HG02852 (cell line): ENCODE measurements at regions not wholly inside any gene's neighbourhood (a gene's known extent, or its start where the extent isn't known, plus 50 kb on each side); places are given as distances from the start of the nearest gene placed in this dataset.
A peak's percentile ranks its signal among the peaks of the same experiment; 100 is the strongest.
"Not testable (repeated sequence)": the region's sequence is repeated elsewhere in the genome, so short reads cannot be mapped to it uniquely, and the experiment has no call there.

Experiments
- ATAC-seq: cut with Tn5 transposase; IDR thresholded peaks from one replicate; pipeline ENCODE4 v1.9.1; 2021; ENCODE audit warnings: mild to moderate bottlenecking, moderate library complexity; ENCODE audit not compliant: unreplicated experiment

- ATAC-seq = not testable (repeated sequence)
Measured at GRCh38 chr6:153282456-153282855, 151.4 kb upstream of the RGS17 start.

- ATAC-seq = no peak
Measured at GRCh38 chr6:153275997-153276396, 144.9 kb upstream of the RGS17 start.

DNA sequence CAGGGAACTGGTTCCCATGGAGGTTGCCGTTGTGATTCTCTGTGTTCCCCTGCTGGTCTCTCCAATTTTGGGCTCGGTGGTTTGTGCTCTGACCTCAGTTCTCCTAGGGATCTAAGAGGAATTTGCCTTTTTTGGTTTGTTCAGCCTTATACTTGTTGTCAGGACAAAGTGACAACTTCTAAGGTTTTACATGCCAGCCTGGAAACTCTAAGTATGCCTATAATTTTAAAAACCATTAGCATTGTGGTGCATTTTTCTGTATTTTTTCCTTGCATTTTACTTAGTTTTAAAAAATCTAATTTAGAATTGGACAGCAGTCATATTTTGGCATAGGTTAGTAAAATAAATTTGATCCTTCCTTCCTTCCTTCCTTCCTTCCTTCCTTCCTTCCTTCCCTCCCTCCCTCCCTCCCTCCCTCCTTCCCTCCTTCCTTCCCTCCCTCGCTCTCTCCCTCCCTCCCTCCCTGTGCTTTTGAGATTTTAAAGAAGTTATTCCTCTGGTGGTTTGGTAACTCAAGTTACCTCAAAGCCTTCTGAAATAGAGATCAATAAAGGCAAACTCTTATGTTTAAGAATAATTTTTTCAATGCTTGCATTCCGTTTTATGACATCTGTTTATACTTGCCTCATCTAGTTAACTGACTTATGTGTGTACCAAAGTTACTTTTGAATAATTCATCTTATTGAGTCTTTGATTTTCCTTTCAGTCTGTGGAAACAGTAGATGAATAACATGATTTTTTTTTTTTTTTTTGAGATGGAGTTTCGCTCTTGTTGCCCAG lies 141.3 kb upstream of the RGS17 start:
- no peak for ATAC-seq

GRCh38 chr6:153263489-153263888 lies 132.4 kb upstream of the RGS17 start:
- no peak for ATAC-seq

GRCh38 chr6:153251326-153251725 lies 120.2 kb upstream of the RGS17 start:
- no peak for ATAC-seq

- no peak for ATAC-seq
Measured at GRCh38 chr6:153237670-153238069, 106.6 kb upstream of the RGS17 start.

DNA sequence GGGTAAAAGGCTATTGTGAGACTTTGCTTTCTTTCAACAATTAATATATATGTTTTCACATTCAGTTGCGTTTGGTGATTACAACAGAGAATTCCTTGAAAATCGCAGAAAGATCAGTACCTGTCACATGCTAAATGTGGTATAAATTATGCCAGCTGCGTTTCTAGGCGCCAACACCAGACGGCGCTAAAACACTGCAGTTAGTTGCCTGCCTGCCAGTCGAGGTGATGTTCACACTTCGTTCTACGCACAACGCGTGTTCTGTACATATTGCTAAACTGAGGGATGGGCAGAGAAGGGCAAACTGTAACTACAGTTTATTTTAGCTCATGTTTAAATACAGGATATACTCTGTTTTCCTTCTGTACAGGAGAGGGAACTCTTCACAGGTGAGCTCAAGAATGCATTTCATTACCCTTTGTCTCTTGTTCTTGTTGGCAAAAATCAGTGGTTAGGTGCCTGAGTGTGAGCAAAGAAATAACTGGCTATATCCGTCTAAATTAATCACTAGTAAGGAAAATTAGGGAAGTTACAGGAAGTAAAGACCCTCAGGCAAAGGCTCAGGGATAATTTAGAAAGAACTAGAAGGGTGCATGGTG lies 100.1 kb upstream of the RGS17 start:
- ATAC-seq = peak; percentile 75

DNA sequence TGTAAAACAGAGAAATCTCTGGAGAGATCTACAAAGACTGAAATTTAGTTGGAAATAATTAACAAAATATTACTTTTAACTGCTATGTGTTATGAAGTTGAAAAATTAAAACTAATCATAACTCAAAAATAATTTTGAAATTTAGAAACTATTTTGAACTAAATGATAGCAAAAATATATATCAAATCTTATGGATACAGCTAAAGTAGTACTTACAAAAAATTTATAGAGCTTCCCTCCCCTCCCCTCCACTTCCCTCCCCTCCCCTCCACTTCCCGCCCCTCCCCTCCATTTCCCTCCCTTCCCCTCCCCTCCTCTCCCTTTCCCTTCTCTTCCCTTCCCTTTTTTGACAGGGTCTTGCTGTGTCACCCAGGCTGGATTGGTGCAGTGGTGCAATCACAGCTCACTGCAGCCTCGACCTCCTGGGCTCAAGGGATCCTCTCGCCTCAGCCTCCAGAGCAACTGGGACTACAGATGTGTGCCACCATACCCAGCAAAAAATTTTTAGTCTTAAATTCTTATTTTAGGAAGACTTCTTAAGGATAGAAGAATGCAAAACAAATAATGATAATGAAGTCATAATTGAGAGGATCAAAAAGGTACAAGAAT lies 87.2 kb upstream of the RGS17 start:
- no peak for ATAC-seq

GRCh38 chr6:153216789-153217188 lies 85.7 kb upstream of the RGS17 start:
- ATAC-seq = no peak

GRCh38 chr6:153215242-153215641 lies 84.2 kb upstream of the RGS17 start:
- no peak for ATAC-seq

DNA sequence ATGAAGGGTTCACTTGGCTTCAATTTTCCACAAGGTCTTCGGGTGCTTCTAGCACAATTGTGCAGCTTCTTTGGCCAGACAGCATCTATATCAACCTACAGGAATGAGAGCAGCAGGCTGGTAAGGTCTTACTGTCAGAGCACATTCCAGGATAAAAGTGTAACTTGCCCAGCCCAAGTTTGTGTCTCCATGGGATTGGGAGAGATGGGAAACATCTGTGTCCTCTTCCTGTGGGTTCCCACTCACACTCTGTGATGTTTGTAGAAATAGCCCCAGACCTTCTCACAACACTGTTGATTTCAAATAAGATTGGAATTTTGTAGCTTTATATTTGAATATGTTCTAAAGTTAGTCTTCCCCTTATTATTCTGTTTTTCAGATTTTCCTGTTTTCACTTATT lies 83.4 kb upstream of the RGS17 start:
- ATAC-seq = no peak

- ATAC-seq = peak; percentile 93
Measured at GRCh38 chr6:153210083-153210482, 79.0 kb upstream of the RGS17 start.

GRCh38 chr6:153208706-153209105 lies 77.6 kb upstream of the RGS17 start:
- no peak for ATAC-seq

GRCh38 chr6:153207617-153208016 lies 76.5 kb upstream of the RGS17 start:
- ATAC-seq = no peak

GRCh38 chr6:153207006-153207405 lies 75.9 kb upstream of the RGS17 start:
- no peak for ATAC-seq

- no peak for ATAC-seq
Measured at GRCh38 chr6:153192943-153193885, 62.1 kb upstream of the RGS17 start.

GRCh38 chr6:153183925-153184324 lies 52.8 kb upstream of the RGS17 start:
- no peak for ATAC-seq
